Astrocyte (in vitro differentiated cells and primary cell): ENCODE measurements at regions not wholly inside any gene's neighbourhood (a gene's known extent, or its start where the extent isn't known, plus 50 kb on each side); places are given as distances from the start of the nearest gene placed in this dataset.
A peak's percentile ranks its signal among the peaks of the same experiment; 100 is the strongest.

Experiments
- DNase-seq: peaks from one replicate; pipeline ENCODE4 v3.0.0-alpha.2; 2010; ENCODE audit warnings: low read depth
- FAIRE-seq: peaks from 2 replicates; lab custom pipeline; 2011; peaks lifted over from hg19 to GRCh38; lab: Jason Lieb, UNC
- H2AFZ ChIP-seq: 2 replicates; pipeline ENCODE4 v1.6.0; 2012; ENCODE audit warnings: low read depth, low read length, inconsistent platforms
- H3K27ac ChIP-seq: 2 replicates; pipeline ENCODE4 v1.5.1; 2011; ENCODE audit warnings: low read depth, low read length, inconsistent platforms
- H3K27me3 ChIP-seq: 2 replicates; pipeline ENCODE4 v1.6.0; 2011; ENCODE audit warnings: low read length, inconsistent platforms; ENCODE audit not compliant: insufficient read depth
- H3K36me3 ChIP-seq: 2 replicates; pipeline ENCODE4 v1.5.1; 2011; ENCODE audit warnings: low read length, inconsistent platforms; ENCODE audit not compliant: insufficient read depth
- H3K4me1 ChIP-seq: 2 replicates; pipeline ENCODE4 v1.5.1; 2011; ENCODE audit warnings: low read length, inconsistent platforms; ENCODE audit not compliant: insufficient read depth
- H3K4me2 ChIP-seq: 2 replicates; pipeline ENCODE4 v1.6.0; 2012; ENCODE audit warnings: low read length, inconsistent platforms
- H3K4me3 ChIP-seq: 2 replicates; pipeline ENCODE4 v1.5.1; 2011; ENCODE audit warnings: low read depth, mild to moderate bottlenecking, low read length, inconsistent platforms; ENCODE audit not compliant: insufficient read depth
- H3K79me2 ChIP-seq: 2 replicates; pipeline ENCODE4 v1.6.0; 2012; ENCODE audit warnings: mild to moderate bottlenecking, low read length, inconsistent platforms; ENCODE audit not compliant: insufficient read depth
- H3K9ac ChIP-seq: 2 replicates; pipeline ENCODE4 v1.6.0; 2012; ENCODE audit warnings: mild to moderate bottlenecking, low read length, inconsistent platforms
- H3K9me3 ChIP-seq: 2 replicates; pipeline ENCODE4 v1.5.1; 2012; ENCODE audit warnings: low read depth, mild to moderate bottlenecking, low read length, inconsistent platforms; ENCODE audit not compliant: insufficient read depth
- H4K20me1 ChIP-seq: 2 replicates; pipeline ENCODE4 v1.6.0; 2012; ENCODE audit warnings: low read length, inconsistent platforms; ENCODE audit not compliant: insufficient read depth
- H3K27ac Mint-ChIP-seq: one replicate; pipeline ENCODE4 v1.8.0; 2021; ENCODE audit warnings: mild to moderate bottlenecking, mixed read lengths; ENCODE audit not compliant: unreplicated experiment
- H3K27me3 Mint-ChIP-seq: one replicate; pipeline ENCODE4 v1.8.0; 2021; ENCODE audit warnings: low read depth, mixed read lengths; ENCODE audit not compliant: unreplicated experiment
- H3K36me3 Mint-ChIP-seq: one replicate; pipeline ENCODE4 v1.8.0; 2021; ENCODE audit warnings: low read depth, mixed read lengths; ENCODE audit not compliant: unreplicated experiment
- H3K4me1 Mint-ChIP-seq: one replicate; pipeline ENCODE4 v1.8.0; 2021; ENCODE audit warnings: low read depth, mixed read lengths; ENCODE audit not compliant: unreplicated experiment
- H3K4me3 Mint-ChIP-seq: one replicate; pipeline ENCODE4 v1.8.0; 2021; ENCODE audit warnings: mild to moderate bottlenecking, moderate library complexity, mixed read lengths; ENCODE audit not compliant: unreplicated experiment
- H3K9me3 Mint-ChIP-seq: one replicate; pipeline ENCODE4 v1.8.0; 2021; ENCODE audit warnings: mild to moderate bottlenecking, mixed read lengths; ENCODE audit not compliant: unreplicated experiment
- CTCF ChIP-seq: IDR thresholded peaks from 2 replicates; pipeline ENCODE4 v1.5.1; 2011; ENCODE audit warnings: low read depth, mild to moderate bottlenecking, inconsistent platforms, low read length, moderate library complexity; ENCODE audit not compliant: insufficient read depth
- EZH2 ChIP-seq: IDR thresholded peaks from 2 replicates; pipeline ENCODE4 v1.6.1; 2012; ENCODE audit warnings: mild to moderate bottlenecking, low read length, inconsistent platforms; ENCODE audit not compliant: insufficient read depth

GRCh38 chr1:103199001-103199400 lies 90.7 kb upstream of the COL11A1 start:
- H3K4me3 Mint-ChIP-seq: no peak overlapping the region

GRCh38 chr1:103198076-103198475 lies 89.8 kb upstream of the COL11A1 start:
- Histone ChIP-seq H3K9me3 (no peaks in the 10 kb centered on the region), H3K9ac (no peak overlapping the region), H3K4me3 (no peak overlapping the region), H3K4me2 (no peak overlapping the region), H2AFZ (no peak overlapping the region), H3K79me2 (no peaks in the 10 kb centered on the region), H3K4me1 (peaks cover 4% of the 10 kb centered on the region), H3K36me3 (no peaks in the 10 kb centered on the region), H3K27ac (no peak overlapping the region), H4K20me1 (no peaks in the 10 kb centered on the region), H3K27me3 (no peaks in the 10 kb centered on the region)
- FAIRE-seq (no peak), DNase-seq (no peak)
- H3K36me3 Mint-ChIP-seq: no peaks in the 10 kb centered on the region
- TF ChIP-seq CTCF (no peak), EZH2 (no peak)
- no peak overlapping the region for H3K4me3 Mint-ChIP-seq
- H3K9me3 Mint-ChIP-seq: no peaks in the 10 kb centered on the region
- H3K27me3 Mint-ChIP-seq: no peaks in the 10 kb centered on the region
- H3K4me1 Mint-ChIP-seq: peaks cover 30% of the 10 kb centered on the region
- peak overlapping the region; percentile 64 for H3K27ac Mint-ChIP-seq

More at GRCh38 chr1:103199001-103199400, 90.7 kb upstream of the COL11A1 start:
- DNase-seq (no peak), FAIRE-seq (no peak)
- H2AFZ ChIP-seq: no peak overlapping the region
- H3K9ac ChIP-seq: no peak overlapping the region
- no peaks in the 10 kb centered on the region for H3K79me2 ChIP-seq
- Mint-ChIP-seq H3K9me3 (no peaks in the 10 kb centered on the region), H3K27me3 (no peaks in the 10 kb centered on the region), H3K4me1 (peaks cover 27% of the 10 kb centered on the region), H3K36me3 (no peaks in the 10 kb centered on the region), H3K27ac (peak overlapping the region; percentile 42)
- peaks cover 4% of the 10 kb centered on the region for H3K4me1 ChIP-seq
- TF ChIP-seq CTCF (no peak), EZH2 (no peak)
- no peaks in the 10 kb centered on the region for H3K9me3 ChIP-seq
- H3K4me2 ChIP-seq: no peak overlapping the region
- no peak overlapping the region for H3K27ac ChIP-seq
- no peak overlapping the region for H3K4me3 ChIP-seq
- no peaks in the 10 kb centered on the region for H4K20me1 ChIP-seq
- no peaks in the 10 kb centered on the region for H3K36me3 ChIP-seq
- no peaks in the 10 kb centered on the region for H3K27me3 ChIP-seq

GRCh38 chr1:103197216-103197615 lies 88.9 kb upstream of the COL11A1 start:
- no peak for TF ChIP-seq EZH2
- no peak for TF ChIP-seq CTCF
- Histone ChIP-seq H3K9me3 (no peaks in the 10 kb centered on the region), H3K79me2 (no peaks in the 10 kb centered on the region), H3K27ac (no peak overlapping the region), H3K4me3 (no peak overlapping the region), H3K9ac (no peak overlapping the region), H3K4me1 (peaks cover 4% of the 10 kb centered on the region), H3K4me2 (no peak overlapping the region), H3K36me3 (no peaks in the 10 kb centered on the region), H4K20me1 (no peaks in the 10 kb centered on the region), H3K27me3 (no peaks in the 10 kb centered on the region), H2AFZ (no peak overlapping the region)
- DNase-seq (peak; percentile 91), FAIRE-seq (no peak)
- no peaks in the 10 kb centered on the region for H3K36me3 Mint-ChIP-seq
- no peak overlapping the region for H3K4me3 Mint-ChIP-seq
- no peaks in the 10 kb centered on the region for H3K27me3 Mint-ChIP-seq
- peaks cover 30% of the 10 kb centered on the region for H3K4me1 Mint-ChIP-seq
- peak overlapping the region; percentile 64 for H3K27ac Mint-ChIP-seq
- H3K9me3 Mint-ChIP-seq: no peaks in the 10 kb centered on the region
